ENCODE measurements at regions not wholly inside any gene's neighbourhood (a gene's known extent, or its start where the extent isn't known, plus 50 kb on each side); places are given as distances from the start of the nearest gene placed in this dataset.

DNA sequence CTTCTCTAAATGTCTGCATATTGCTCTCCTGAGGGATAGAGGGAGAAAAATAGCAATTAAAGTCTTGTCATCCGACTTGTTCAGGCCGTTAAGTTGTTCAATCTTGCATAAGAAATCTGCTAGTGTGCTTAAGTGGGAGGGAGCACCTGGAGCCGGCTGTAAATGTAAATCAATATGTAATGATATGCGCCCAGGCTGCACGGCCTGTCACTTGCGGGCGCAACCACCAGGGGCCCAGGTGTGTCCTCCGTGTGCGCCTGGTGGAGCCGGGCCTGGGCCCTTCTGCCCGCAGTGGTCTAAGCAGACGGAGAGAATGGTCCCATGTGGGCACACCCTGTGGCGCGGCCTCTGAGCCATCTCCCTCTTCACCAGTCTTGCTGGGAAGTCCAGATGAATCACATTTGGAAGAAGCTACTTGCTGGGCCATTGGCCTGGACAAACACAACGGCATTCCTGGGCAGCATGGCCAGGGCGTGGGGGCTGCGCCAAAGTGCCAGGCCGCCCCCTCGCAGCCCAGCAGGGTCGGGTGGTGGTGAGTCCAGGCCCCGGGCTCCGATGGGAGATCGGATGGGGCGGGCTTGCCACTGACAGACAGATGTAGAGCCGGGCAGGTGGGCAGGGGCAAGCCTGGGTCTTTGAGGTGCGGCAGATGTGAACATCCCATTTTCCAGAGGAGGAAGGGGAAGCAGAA, 193.3 kb upstream of the C14orf180 start:
- no peak for DNase-seq (ENCODE audit: low read depth)

DNA sequence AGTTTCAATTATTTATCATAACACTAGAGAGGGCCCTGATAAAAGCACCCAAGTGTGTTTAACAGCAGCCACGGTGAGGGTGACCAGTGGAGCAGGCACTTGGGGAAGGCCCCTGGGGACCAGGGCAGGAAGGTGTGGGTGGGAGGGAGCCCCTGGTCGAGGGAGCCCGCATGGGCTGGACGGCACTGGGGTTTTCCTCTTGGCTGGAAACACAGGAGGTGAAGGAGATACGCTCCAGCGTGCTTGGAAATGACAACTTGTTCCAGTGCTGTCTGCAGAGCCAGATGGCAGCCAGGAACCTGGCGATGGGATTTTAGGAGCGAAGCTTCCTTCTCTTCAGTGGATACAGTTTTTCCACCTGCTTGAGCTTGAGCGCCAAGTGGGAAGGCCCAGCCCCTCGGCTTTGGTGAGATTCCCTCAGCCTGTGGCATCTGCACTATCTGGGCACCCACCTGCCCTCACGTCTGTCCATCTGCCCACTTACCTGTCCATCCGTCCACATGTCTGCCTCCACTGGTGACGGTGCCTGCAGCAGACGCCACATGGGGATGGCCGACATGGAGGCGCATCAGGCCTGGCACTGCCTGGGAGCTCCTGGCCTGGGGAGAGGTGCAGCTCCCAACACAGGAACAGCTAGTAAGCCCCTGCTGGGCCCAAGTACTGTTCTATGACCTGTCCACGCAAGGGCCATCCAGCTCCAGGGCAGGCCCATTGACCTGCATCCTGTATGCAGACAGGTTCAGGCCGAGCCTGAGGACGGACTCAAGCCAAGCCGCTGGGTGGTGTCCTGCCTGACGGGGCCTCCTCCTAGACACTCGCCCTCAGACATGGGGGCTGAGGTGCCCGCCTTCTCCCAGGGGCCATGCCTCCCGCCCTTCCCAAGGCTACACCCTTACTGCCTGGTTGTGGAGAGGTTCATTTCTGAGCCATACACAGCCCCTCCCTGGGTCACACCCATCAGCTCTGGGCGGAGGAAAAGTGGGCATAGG, 192.2 kb upstream of the C14orf180 start:
- no peak for DNase-seq (ENCODE audit: low read depth)

DNA sequence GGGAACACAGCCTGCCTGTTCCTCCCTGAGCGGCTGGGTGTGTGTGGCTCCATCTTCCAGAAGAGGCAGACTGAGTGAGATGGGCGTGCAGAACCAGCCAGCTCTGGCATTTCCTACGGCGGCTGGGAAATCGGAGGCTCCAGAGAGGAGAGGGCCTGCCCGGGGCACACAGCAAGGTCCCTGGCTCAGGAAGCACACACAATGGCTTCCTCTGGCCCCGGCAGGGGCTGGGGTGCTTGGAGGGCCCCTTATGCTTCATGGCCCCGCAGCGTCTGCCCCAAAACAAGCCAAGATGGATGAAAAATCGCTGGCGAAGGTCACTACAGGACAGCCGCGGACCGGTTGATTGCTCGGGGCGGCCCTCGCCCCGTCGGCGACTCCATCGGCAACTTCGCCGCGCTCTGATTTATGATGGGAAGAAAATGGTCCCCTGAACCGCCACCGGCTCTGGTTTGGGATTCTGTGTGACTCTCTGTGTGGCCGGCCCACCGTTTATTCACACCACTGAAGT, 191.5 kb upstream of the C14orf180 start:
- no peak for DNase-seq (ENCODE audit: low read depth)

DNA sequence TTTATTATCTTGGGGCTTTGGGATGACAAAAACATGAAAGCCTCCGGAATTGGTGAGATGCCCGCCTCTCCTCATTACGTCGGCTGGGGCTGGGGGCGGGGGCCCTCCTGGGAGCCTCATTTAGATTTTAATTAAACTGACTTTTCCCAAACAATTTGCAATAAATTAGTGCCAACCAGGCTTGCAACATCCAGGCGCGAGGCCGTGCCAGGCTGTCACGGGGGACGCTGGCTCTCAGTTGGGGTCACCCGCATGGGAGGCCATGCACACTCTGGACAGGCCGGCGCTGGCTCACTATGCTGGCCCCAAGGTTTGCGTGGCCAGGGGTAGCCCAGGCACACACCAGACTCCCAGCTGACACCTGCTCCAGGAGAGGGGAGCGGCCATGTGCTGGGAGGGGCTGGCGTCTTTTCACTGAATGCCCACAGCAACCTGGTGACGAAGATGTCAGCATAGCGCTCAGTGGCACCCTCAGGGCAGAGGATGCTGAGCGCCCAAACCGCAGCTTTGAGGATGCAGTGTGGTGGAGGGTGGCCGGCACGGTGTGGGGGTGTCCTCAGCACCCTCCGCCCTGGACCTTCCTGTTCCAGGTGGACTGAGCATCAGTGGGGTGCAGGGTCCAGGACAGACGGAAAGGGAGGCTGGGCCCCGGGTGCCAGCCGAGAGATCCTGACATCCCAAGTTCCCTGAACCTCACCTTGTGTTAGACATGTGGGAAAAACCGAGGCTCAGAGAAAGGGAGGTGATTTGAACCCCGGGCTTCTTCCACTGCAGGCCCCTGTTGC, 190.8 kb upstream of the C14orf180 start:
- DNase-seq (ENCODE audit: low read depth): no peak

DNA sequence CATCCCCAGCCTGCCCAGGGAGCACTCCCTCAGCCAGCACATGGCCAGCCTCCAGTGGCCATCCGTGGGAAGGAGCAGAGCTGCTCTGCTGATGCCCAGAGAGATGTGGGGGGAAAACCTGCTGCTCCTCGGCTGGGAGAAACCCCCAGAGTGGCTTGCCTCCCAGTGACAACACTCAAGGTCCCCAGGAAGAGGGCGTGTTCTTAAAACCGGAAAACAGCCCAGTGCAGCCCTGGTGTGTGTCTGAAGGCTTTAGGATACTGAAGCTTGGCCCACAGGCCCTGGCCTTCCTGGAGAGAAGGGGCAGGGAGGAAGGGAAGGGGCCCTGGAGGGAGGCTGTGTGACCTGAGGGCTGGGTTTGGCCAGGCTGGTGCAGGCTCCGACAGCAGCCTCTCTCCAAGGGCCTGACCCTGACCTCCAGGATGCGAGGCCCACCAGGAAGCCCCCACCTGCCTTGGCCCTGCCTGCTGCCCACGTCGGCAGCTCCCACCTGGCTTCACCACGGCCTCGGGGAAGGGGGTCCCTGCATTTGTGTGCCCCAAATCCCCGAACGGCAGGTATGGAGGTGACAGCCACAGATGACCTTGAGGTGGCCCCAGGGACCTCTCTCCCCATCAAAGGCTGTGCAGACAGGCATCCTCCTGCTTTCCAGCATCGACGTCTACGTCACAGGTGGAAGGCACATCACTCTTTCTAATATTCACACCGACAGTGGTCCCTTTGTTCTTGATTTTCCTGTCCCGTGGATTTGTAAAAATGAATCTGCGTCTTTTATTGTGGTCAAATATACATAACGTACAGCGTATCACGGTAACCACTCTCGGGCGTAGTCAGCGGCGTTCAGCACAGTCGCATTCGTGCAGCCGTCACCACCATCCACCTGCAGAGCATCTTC, 190.0 kb upstream of the C14orf180 start:
- no peak for DNase-seq (ENCODE audit: low read depth)

DNA sequence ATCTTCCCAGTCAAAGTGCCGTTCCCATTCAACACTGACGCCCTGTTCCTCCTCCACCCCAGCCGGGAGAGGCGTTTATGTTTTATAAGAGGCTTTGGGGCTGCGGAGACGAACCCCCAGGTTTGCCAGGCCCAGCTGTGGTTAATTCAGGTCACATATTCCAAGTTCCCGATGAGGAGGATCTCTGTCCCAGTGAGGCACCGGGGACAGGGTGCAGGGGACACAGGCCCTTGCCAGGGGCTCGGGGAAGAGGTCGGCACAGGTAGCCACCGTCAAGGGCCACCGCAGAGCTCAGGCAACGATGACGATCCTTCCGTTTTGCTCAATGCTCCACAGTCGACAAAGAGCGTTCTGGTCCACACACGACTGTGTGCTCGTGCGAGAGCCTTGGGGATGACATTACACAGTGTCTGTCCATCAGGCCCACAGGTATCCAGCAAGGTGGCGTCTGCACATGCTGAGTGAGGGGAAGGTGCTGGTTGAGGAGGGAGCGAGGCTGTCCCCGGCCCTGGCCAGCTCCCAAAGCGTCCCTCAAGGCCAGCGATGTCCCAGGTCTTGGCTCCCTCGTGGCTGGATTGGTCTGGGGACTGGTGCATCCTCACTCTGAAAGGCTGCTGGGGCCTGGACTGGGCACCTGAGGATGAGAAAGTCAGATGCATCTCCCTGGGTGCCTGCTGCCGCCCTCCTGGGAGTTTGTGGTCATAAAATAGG, 189.2 kb upstream of the C14orf180 start:
- DNase-seq (ENCODE audit: low read depth): no peak

DNA sequence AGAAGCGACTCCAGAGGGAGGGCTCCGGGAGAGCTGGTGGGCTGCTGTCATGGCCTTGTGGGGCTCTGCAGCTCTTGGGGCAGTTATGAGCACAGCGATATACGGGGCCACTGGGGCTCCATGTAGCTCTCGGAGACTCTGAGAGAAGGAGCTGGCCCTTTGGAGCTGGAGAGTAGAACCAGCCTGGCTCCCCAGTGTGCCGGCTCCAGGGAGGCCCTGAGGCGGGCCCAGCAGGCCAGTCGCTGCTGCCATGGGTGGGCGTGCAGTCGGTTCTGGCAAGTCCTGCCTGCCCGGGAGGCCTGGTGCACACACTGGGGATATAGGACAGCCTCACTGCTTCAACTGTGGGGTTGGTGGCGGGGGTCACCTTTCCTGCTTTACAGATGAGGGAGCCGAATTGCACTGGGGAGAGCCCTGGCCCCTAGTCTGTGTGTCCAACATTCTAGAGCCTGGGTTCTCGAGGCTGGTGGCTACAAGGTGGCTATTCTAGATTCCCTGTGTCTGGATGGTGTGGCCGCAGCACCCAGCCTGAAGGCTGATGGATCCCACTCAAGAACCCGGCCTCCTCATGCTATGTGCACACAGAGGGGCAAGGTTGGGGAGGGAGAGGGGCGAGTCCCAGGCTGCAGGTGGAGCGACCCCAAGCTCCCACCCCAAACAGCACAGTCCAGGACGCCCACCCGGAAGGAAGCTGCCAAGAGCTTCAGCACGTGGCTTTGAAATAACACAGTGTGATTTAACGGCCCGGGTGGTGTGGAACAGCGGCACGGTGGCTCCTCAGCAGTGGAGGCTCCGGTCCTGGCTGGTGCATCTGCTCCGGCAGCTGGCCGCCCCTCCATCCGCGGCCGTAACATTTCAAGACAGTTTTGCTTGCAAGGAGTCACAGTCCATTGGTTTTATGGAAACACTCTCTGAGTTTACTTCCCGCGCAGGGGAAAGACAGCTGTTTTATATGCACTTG, 188.3 kb upstream of the C14orf180 start:
- no peak for DNase-seq (ENCODE audit: low read depth)

DNA sequence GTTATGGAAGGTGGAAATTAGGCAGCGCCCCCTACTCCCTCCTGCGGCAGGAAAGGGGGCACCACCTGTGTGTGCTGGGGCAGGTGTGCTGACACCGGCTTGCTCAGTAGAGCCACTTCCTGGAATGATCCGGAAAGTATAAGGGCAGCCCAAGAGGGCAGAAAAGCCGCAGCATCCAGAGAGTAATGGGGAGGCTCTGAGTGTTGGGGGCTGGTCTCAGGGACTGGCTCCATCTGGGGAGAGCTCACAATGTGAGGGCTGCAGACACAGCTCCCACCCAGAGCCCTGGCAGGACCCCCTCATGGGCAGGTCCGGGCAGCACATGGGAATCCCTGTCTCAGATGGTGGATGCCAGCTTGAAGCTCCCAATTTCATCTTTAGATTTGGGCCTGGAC, 187.6 kb upstream of the C14orf180 start:
- no peak for DNase-seq (ENCODE audit: low read depth)

DNA sequence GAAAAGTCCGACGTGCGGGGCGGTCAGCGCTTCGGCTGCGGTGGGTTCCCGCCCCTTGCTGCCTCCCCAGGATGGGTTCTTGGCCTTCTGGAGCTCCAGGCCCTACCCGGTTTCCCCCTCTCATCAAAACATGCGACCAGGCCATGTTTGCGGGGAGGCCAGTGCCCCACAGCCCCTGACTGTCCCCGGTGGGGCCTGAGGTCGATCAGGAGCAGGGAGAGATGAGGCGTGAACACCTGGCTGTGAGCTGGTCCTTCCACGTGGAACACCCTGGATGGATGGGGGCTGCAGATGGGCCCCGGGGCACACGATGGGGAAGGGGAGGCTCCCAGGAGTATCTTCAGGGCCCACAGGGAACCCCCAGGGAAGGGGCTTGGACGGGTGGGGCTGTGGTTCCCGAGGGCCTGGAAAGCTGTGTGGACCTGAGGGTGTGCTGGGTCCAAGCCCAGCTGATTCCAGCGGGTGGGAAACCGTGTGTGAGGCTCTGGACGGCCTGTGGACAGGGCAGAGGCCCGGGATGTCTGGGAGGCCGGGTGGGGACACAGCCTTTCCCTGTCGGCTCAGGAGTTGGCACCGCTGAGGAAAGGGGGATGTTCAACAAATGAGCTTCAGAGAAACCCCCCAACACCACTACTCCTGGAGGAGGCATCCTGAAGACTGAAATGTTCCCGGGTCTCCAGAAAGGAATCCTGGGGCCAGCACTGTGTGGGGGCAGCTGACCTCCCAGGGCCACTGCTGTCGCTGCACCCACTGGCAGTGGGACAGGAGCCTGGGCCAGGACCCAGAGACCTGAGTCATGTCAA, 187.0 kb upstream of the C14orf180 start:
- no peak for DNase-seq (ENCODE audit: low read depth)

DNA sequence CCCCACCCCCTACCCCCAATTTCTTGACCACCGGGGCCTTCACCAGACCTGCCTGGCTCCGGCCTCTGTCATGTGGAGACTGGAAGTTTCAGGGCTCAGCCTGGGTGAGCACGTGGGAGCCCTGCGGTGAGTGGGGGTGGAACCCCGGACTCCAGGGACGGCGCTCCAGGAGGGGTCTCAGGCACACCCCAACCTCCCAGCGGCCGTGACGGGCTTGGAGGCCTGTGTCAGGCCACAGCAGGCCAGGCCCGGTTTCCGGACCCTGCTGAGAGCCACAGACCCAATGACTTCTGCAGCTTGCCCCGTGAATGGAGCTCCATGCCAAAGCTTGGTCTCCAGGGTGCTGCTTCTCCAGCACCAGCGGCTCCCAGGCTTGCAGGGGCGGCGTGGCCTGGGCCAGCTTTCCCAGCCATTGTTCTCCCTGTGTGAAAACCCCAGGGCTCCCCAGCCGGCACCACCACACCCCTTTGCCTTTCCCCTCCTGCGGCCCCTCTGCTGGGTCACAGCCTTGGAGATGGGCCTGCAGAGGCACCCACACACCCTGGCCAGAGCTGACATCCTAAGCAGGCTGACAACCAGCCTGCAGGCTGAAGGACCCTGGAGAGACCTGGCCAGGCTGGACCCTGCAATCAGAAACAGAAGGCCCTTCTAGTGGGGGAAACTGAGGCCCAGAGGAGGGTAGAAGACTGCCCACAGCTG, 186.2 kb upstream of the C14orf180 start:
- no peak for DNase-seq (ENCODE audit: low read depth)

DNA sequence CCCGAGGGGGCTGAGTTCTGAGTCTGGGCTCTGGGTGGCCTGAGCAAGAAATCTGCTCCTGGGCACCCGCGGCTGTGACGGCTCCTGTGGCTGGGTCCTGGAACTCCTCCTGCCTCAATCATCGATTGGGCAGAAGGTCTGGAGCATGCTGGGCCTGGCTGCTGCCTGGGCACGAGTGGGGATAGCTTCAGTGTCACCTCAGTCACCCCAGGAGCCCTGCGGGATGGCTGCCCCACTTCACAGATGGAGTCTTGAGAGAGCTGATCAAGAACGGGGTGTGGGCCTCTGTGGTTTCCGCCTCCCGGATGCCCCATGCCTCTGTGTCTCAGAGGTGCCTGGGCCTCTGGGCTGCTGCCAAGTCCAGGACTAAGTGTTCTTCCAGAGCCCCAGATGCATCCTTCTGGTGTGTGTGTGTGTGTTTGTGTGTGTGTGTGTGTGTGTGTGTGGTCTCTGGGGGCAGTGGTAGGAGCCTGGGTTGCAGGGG, 185.6 kb upstream of the C14orf180 start:
- DNase-seq (ENCODE audit: low read depth): peak; percentile 31

DNA sequence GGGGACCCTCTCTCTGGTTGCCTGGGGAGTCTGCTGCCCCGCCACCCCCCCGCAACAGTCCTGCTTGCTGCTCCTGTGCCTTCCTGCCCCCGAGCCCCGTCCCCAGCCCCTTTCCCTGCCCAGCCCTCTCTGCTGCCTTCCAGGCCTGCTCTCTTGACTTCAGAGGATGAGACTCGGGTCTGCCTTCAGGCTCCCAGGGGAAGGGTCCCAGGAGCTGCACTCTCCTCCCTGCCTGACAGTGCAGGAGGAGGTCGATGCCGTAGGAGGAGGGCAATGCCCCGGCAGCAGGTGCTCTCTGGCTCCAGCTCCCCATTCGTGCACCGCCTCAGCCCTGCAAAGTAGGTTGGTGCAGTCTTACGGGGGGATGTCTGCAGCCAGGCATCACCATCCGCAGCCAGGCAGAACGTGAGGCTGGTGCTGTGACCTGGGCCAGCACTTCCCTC, 185.1 kb upstream of the C14orf180 start:
- DNase-seq (ENCODE audit: low read depth): no peak

DNA sequence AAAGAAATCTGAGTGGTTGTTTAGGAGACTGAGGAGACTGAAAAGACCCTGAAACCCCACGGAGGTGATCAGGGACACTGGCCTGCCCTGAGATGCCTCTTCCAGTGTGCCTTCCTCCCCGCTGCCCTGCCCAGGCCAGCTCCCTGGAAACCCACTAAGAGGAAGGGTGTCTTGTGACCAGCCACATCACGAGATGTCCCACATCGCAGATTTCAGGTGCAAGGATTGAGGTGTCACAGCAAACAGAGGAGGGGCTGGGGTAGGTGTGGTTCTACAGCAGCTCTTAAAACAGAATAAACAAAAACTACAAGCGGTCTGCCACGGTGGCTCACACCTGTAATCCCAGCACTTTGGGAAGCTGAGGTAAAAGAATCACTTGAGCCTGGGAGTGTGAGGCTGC, 184.3 kb upstream of the C14orf180 start:
- DNase-seq (ENCODE audit: low read depth): no peak

DNA sequence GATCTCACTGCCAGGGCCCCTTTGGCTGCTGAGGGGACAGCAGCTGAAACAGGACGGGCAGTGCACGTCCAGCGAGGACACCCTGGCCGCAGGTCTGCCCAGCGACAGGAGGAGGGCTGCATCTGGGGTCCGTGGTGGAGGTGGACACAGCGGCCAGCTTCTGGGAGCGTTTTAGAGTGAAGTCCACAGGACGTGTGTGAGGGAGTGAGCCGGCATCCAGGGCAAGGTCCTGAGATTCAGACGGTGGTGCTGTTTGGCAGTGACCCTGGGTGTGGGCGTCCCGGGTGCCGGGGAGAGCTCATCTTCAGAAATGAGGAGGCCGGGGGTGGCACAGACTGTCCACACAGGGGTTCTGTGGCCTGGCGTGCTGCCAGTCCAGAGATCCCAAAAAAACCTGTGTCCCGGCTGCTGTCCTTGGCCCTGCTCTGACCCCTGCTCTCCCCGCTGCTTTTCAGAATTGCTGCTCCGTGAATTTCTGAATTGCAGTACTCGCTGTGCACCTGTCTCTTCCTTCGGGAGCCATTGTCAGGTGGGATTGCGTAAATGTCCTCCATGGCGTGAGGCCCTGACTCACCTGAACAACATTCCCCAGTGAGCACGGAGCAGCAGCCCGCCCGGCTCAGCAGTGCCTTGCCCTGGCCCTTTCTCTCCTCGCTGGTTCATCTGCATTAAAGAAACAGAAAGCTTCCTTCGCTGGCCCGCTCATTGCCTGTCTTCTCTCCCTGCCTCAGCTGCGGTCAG, 183.5 kb upstream of the C14orf180 start:
- DNase-seq (ENCODE audit: low read depth): no peak

DNA sequence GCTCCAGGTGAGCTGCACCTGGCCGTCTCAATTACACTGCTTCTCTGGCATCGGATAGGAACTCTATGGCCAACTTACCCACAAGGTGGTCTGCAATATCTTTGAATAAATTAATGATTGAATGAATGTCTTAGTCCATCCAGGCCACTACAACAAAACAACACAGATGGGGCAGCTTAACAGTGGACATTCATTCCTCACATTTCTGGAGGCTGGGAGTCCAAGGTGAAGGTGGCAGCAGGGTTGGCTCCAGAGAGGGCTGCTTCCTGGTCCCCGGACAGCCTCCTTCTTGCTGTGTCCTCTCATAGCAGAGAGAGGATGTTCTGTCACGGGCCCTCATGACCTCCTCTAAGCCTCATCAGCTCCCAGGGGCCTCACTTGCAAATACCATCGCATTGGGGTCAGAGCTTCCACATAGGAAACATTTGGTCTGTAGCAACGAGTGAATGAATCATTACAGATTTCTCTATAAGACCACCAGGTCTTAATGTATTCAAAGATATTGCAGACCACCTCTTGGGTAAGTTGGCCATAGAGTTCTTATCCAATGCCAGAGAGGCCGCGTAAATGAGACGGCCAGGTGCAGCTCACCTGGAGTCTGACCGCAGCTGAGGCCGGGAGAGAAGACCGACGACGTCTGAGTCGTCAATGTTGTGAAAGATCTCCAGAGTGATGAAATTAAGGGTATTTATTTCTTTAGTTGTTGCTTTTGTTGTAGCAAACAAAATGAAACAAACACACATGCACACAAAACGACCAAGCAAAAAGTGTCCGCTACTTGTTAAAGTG, 182.7 kb upstream of the C14orf180 start:
- DNase-seq (ENCODE audit: low read depth): no peak

DNA sequence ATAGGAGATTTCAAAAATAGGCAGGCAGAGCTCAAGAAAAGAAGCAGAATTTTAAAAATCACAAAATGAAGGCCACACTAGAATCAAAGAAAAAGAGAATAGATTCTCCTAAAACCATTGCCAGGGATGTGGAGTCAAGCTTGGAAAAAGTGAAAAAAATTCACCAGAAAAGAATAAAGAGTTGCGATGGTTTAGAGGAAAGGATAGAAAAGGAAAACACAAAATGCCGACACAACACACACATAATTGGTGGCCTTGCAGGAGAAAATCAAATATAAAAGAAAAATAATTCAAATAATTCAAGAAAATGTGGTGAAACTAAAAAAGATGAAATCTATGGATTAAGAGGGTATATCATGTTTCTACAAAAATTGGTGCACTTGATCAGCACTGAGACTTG, 181.6 kb upstream of the C14orf180 start:
- no peak for DNase-seq (ENCODE audit: low read depth)
